ENCODE measurements at regions not wholly inside any gene's neighbourhood (a gene's known extent, or its start where the extent isn't known, plus 50 kb on each side); places are given as distances from the start of the nearest gene placed in this dataset.

DNA sequence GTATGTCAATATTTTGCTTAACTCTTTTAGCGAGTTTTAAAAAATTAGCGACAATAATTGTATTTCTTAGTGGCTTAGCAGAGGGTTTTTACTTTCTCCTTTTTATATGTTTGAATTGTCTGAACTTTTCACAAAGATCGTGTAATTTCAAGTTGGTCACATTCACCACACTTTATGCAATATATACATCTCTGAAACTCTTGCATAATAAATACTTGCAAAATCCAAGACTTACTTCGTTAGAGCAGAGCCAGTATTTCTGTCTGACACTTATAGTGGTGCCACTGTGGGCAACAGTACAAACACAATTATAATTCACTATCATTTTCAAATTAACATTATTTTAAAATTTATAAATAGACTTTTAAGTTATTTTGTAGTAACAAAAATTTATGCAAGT is 62.0 kb downstream of the SUCNR1 start:
- DNase-seq (ENCODE audit: low read depth, low spot score) = no peak

DNA sequence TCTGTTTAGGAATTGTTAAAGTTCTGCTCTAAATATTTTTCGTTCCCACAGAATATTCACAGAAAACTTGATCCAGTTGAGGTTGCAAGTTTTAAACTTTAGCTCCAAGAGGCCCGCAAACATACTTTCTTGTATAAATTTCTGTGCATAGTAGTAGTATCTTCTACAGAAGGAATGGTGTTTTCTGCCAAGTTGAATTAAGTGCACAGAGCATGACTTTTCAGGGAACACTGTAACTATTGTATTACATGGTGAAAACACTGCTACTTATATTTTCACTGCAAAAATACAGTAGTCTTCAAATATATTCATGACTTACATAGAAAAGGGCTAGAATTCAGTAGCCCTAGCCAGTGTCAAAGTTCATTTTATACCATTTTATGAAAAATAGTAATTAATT is 67.0 kb downstream of the SUCNR1 start:
- DNase-seq (ENCODE audit: low read depth, low spot score) = no peak

DNA sequence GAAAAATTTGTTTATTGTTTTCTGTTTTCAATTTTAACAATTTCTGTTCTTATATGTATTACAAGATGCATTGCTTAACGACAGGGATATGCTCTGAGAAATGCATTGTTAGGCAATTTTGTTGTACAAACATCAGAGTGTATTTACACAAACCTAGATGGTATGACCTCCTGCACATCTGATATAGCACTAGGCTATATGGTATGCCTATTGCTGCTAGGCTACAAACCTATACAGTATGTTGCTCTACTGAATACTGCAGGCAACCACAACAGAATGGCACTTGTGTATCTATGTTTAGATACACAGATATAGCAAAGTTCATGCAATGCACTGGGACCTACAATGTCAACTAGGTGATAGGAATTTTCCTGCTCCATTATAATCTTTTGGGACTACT is 70.1 kb downstream of the SUCNR1 start:
- no peak for DNase-seq (ENCODE audit: low read depth, low spot score)

DNA sequence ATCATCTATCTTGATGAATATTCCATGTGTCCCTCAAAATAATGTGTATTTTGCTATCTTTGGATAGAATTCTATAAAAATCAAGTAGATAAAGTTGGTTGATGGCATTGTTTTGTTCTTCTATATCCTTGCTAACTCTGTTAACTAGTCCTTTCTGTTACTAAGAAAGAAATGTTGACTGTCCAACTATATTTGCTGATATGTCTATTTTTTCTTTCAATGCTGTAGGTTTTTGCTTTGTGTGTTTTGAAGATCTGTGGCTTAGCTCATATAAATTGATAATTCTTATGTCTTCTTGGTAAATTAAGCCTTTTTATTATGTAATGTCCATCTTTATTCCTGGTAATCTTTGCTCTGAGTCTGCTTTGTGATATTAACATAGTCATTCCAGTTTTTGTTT is 70.9 kb downstream of the SUCNR1 start:
- DNase-seq (ENCODE audit: low read depth, low spot score) = no peak

DNA sequence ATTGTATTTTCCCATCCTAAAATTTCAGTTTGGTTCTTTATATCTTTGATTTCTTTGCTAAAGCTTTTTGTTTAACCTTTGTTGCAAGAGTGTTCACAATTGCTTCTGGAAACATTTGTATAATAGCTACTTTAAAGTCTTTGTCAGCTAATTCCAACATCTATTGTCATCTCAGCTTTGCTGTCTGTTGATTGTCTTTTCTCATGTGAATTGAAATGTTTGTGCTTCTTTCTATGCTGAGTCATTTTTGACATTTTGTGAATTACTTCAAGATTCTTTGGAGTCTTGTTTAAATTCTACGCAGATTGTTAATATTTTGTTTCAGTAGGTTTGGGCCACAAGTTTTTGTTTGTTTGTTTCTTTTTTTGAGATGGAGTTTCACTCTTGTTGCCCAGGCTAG is 73.2 kb downstream of the SUCNR1 start:
- DNase-seq (ENCODE audit: low read depth, low spot score) = no peak

DNA sequence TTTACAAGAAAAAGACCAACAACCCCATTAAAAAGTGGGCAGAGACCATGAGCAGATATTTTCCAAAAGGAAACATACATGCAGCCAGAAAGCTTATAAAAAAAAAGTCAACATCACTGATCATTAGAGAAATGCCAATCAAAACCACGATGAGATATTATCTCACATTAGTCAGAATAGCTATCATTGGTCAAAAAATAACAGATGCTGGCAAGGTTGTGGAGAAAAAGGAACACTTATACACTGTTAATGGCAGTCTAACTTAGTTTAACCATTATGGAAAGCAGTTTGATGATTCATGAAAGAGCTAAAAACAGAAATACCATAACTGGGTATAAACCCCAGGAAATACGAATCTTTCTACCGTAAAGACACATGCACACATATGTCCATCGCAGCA is 76.3 kb downstream of the SUCNR1 start:
- no peak for DNase-seq (ENCODE audit: low read depth, low spot score)

DNA sequence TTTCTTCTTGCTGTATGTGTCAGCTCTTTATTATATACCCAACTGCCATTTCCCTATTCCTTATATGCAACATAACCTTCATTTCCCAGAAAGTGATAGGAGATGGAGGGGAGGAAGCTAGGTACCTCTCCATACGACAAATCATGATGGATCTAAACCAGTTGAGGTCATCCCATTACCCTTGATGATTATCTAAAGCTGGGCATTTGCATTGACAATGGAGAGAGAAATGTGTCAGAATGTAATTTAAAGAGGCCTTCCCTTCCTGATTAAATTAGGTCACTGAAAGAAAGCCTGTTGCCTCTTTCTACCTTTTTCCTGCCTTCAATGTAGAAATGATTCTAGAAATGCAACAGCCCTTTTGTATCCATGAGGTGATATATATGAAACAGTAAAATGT is 81.9 kb downstream of the SUCNR1 start:
- DNase-seq (ENCODE audit: low read depth, low spot score) = no peak

DNA sequence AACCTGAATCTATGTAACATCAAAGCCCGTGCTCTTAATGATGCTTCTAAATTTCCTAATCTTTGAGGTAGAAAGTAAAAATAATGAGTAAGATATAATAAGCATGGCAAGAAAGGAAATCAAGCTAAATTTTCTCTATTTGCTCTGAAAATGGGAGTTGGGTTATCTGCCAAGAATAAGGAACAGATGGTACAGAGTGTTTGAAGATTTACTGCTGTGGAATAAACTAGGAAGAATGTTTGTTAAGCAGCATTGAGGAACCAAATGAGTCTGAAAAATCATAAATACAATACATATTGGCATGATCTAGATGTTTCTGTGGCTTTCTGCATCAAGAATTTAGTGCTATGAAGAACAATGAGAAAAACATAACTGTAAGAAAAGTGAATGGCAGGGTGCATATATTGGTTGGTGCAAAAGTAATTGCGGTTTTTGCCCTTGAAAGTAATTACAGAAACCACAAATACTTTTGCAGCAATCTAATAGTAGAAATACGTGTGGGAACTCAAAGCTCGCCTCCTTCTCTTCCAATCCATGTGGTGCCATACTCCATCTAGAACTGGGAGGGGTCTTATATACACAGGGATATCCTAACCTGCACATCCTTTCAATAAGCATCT is 87.6 kb downstream of the SUCNR1 start:
- DNase-seq (ENCODE audit: low read depth, low spot score) = no peak

DNA sequence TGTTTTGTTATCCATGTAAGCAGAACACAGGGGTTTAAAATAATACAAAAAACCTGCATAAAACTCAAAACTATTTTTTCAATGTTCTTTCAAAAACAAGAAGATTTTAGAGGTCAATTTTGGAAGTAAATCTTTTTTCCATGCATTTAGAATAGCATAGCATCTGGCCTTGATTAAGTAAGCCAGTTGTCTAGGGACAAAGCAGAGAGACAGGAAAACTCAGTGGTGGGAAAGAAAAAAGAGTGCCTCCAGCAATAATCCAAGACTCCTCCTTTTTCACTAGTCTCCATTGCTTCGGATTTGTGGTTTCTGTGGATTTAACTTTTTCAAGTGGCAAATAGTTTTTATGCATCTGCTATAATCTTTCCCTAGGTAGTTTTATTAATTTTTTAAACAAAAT is 88.9 kb downstream of the SUCNR1 start:
- DNase-seq (ENCODE audit: low read depth, low spot score) = no peak

DNA sequence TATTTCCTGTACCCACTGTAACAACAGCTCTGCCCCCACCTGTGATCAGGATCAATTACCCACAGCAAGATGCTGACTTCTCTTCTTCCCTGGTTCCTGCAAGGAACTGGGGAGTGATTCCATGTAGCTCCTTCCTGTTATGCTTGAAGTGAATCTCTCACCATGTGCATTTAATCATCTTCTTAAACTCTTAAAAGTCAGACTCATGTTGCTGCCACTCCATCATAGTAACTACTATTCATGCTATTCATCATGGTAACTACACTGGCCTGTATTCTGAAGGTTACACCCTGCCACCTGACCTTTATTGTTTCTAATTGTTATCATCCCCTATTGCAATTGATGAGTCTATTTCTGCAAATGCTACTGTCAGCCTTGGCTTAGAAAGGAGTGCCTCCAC is 89.5 kb downstream of the SUCNR1 start:
- DNase-seq (ENCODE audit: low read depth, low spot score) = no peak

DNA sequence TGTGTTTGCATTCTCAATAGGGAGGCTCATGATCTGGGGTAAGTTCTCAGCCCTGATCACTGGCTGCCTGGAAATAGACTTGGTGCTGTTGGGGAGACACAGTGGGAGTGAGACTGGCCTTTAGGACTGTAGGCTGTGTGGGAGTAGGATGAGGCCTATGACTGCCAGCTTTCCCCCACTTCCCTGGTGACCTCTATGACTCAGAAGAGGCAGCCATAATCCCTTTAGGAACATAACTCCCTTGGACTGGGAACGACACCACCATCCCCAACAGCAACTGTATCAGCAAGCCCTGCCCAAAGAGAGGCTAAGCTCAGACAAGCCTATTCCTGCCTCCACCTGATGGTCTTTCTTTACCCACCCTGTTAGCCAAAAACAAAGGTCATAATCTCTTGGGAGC is 91.3 kb downstream of the SUCNR1 start:
- no peak for DNase-seq (ENCODE audit: low read depth, low spot score)

DNA sequence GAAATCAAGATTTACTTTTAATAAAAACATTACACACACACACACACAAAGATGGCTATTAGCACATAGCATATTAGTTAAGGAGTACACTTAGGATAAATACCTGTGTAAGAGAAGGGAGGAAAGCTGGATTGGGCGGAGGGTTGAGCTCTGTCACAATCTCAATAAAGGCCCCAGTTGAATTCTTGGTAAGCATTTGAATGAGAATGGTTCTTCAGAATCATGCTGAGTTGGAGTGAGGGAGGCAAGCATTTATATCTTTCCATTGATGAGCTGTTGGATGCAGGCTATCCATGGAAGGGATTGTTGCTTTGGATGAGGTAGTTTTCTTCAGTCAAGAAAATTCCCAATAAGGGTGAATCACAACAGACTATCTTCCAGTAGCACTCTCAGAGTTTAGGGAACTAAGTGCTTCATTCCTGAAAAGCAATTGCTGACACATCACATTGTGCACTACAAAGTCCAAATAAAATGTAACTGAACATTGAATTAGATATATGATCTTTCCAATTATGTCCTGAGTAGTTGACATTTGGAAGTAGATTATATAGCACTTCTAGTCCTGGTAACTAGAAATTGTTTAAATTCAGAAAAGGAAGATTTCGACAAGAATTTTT is 95.7 kb downstream of the SUCNR1 start:
- no peak for DNase-seq (ENCODE audit: low read depth, low spot score)

DNA sequence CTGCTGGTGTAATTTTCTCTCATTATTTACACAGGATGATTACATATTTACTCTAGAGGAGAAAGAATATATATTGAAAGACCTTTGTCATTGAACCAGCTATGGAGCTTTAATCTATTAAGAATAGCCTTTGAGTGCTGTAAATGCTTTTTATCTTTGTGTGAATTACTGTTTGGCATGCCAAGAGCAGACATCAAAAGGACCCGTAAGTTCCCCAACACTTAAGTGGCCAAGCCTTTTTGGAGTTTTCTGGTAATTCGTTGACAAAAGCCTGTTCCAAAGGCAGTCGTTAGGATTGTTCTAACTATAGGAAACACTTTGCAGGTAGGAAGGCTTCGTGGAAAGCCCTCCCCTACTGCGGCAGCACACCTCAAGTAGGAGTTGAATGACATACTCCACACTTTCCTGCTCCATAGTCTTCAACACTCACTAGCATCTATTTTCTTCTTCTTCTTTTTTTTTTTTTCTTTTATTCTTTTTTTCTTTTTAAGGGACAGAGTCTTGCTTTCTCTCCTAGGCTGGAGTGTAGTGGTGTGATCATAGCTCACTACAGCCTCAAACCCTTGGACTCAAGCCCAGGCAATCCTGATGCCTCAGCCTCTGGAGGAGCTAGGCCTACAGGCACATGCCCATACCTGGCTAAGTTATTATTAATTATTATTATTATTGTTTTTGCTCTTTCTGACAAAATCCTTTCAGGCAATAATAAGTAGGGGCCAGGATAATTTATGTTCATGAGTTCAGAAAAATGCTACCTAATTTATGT is 98.6 kb downstream of the SUCNR1 start:
- peak; percentile 21 for DNase-seq (ENCODE audit: low read depth, low spot score)

DNA sequence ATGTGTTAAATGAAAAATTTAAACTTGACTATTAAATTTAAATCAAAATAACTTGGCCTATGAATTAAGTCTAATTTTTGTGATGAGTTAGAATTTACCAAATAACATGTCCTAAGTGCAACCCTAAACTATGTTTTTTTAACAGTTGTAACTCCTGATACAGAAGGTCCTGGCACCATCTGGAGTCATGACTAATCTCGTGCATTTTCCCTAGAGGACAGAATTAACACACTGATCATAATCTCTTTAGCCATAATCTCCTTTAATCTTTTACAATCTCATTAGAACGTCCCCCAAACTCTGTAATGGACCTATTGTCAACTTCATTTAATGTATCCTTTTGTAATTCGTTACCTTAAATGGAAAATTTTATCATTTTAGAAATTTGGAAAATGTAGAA is 100.6 kb downstream of the SUCNR1 start:
- DNase-seq (ENCODE audit: low read depth, low spot score) = peak; percentile 48

DNA sequence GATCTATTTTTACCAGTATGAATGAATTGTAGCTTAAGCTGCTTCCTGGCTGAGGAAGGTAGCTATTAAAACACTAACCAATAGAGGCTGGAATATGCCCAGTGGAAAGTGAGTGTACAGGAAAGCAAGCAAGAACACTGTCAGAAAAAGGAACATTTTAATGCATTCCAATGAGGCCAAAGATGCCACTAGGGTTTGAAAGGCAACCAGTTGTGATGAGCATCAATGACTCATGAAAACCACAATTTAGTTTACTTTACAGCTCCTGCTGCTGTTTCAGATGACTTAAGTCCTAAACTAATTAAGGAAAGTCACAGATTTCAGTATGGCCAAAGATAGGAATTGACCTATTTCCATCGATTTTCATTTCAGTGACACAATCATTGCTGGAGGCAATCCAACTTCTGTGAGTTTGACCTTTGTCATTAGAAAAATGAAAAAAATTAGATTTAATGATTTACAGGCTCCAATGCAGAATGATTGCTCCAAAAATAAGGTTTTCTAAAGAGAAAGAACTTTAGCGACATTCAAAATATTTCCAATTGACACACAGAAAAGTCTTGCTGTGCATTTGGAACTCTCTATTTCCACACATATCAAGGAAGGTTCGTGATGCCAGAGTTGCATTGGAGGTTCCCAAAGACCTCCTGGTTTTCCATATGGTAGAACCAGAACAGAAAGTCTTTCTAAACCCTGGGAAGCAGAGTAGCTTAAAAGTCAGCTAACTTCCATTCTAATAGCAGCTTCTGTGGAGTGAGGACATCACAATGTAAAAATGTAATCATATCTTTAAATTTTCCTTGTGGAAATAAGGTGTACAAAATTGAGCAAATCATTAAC is 103.0 kb downstream of the SUCNR1 start:
- DNase-seq (ENCODE audit: low read depth, low spot score) = peak; percentile 94

DNA sequence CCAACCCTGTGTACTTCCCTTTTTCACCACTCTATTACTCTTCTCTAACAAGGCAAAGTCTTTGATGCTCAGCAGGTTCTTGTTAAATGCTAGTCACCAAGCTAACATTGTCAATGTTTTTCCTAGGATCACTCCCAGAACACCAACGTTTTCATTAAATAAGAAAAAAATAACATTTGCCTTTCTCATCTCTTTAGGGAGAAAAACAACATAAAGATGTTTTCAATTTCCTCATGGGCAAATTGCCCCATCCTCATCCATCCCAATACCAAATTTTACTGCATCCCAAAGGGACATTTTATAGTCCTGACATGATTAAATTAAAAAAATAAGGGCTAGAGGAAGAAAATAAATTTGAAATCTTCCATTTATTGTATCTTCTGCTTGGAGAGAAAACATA is 106.5 kb downstream of the SUCNR1 start:
- DNase-seq (ENCODE audit: low read depth, low spot score) = no peak

DNA sequence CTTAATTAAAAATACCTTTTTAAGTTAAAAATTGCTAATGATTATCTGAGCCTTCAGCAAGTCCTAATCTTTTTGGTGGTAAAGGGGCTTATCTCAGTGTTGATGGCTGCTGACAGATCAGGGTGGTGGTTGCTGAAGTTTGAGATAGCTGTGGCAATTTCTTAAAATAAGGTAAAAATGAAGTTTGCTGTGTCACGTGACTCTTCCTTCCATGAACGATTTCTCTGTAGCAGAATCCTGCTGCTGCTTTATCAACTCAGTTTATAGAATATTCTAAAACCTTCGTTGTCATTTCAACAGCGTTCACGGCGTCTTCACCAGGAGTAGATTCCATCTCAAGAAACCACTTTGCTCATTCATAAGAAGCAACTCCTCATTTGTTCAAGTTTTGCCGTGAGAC is 110.1 kb downstream of the SUCNR1 start:
- DNase-seq (ENCODE audit: low read depth, low spot score) = no peak

DNA sequence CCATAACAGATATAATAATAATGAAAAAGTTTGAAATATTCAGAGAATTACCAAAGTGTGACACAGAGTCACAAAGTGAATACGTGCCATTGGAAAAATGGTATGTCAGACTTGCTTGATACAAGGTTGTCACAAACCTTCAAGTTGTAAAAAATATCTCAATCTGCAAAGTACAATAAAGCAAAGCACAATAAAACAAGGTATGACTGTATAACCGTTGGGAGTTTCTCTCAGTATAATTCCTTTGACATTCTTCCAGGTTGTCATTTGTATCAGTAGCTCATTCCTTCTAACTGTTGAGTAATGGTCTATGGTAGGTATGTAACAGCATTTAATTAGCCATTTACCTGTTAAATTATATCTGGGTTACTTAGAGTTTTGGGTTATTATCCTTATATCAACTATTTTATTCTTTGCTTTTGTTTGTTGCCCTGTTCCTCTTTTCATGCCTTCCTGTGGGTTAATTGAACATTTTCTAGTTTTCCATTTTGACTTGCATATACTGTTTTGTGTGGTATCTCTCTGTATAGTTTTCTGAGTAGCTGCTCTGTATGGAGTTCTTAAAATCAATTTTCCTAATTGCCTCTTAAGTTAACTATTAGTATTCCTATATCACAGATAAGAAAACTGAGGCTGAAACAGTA is 112.5 kb downstream of the SUCNR1 start:
- DNase-seq (ENCODE audit: low read depth, low spot score) = no peak

DNA sequence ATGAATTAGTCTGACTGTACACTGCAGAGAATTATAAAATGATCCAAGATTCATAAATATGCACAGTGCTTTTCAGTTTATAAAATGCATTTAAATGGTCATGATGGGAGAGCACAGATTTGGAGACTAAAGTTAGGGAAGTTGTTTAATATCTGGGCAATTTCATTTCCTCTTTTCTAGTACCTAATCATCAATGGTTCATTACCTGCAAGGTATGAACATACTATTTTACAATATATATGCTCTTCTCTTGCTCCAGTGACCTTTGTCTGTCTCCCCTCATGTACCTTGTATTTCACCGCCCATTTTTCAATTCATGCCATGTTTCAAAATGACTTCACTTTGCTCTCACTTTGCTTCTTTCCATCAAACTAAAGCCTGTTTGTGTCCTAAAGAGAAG is 114.5 kb downstream of the SUCNR1 start:
- no peak for DNase-seq (ENCODE audit: low read depth, low spot score)

DNA sequence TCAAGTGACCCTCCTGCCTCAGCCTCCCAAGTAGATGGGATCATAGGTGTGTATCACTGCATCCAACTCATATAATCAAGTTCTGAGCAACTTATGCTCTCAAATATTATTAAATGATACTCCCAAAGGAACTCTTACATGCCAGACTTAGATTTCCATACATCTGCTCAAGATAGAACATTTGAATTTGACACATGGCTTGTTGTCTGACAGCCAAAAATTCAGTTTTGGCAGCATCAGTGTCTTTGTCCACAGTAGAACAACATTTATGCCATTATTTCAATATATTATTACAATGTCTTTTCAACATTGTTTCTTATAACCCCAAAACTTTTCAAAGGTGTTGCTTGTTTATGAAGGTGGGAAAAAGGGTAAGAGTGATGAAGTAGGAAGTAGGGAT is 116.2 kb downstream of the SUCNR1 start:
- no peak for DNase-seq (ENCODE audit: low read depth, low spot score)

DNA sequence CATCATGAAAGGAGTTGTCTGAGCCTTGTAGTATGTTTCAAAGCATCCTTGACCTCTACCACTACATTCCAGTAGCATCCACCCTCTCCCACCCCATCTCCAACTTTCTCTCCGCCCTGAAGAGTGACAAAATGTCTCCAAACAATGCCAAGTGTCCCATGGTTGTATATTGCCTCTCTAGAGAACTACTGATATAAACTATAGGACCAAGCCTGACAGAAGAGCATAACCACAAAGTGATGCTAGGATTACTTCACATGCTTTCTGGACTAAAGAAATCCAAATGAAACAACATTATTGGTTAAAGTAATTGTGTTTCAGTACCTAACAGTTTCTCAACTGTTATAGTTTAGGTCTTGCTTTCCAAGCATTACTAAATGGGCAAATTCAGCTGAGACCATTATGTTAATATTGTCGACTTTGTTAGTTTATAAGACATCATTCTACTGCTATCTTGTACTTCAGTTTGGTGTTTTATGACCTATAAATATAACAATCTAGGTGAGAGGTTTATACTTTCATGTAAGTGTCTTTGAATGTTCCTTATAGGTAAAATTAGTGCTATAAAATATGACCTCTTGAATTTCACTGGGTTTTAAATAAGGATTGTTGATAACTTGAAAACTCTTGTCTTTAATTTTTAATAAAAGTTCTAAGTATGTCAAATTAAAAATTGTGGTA is 117.4 kb downstream of the SUCNR1 start:
- DNase-seq (ENCODE audit: low read depth, low spot score) = no peak
